Bronchial epithelial cell (primary cell): ENCODE measurements at regions not wholly inside any gene's neighbourhood (a gene's known extent, or its start where the extent isn't known, plus 50 kb on each side); places are given as distances from the start of the nearest gene placed in this dataset.

Source experiments
- DNase-seq: peaks from one replicate; pipeline ENCODE4 v3.0.0-alpha.2; 2010; ENCODE audit warnings: low read depth
- FAIRE-seq: peaks from 2 replicates; lab custom pipeline; 2011; peaks lifted over from hg19 to GRCh38; lab: Jason Lieb, UNC
- H3K27me3 ChIP-seq: 2 replicates; pipeline ENCODE4 v1.5.1; 2011; ENCODE audit warnings: low read length; ENCODE audit not compliant: control insufficient read depth, insufficient read depth
- H3K36me3 ChIP-seq: 2 replicates; pipeline ENCODE4 v1.5.1; 2011; ENCODE audit warnings: low read length; ENCODE audit not compliant: control insufficient read depth, insufficient read depth
- H3K4me3 ChIP-seq: 2 replicates; pipeline ENCODE4 v1.5.1; 2011; ENCODE audit warnings: mild to moderate bottlenecking, low read depth, low read length, control low read depth
- CTCF ChIP-seq: IDR thresholded peaks from 2 replicates; pipeline ENCODE4 v1.5.1; 2011; ENCODE audit warnings: mild to moderate bottlenecking, moderate library complexity, low read length, control low read depth, inconsistent platforms; ENCODE audit not compliant: insufficient read depth, severe bottlenecking

DNA sequence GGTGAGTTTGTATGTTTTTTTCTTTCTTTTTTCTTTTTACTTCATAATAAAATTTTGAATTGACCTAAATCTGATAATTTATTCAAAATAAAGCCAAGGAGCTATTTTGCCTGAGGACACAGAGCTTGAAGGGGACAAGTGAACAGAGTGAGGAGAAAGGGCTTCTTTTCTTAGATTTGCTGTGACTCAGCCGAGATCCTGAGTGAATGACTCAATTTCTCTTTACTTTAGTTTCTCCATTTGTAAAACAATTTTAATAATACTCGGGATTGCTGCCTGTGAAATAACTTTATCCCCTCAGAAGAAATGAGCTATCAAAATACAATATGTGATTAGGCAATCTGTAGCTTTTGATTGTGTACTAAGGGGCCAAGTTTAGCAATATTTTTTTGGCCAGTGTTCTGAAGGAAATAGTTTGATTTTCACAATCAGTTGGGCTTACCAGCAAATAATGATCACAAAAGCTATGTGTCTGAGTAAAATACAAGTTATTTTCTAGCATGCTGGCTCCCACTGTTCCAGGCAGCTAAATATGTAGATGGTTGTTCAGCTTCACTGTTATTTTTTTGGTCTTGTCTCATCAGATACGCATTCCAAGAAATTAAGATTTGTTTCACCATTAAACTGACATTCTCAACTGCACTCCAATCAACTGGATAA lies 437.5 kb downstream of the FGF9 start:
- Histone ChIP-seq H3K4me3 (no peak overlapping the region), H3K27me3 (peaks cover 1% of the 10 kb centered on the region), H3K36me3 (no peaks in the 10 kb centered on the region)
- TF ChIP-seq CTCF, result no peak
- DNase-seq (peak; percentile 34), FAIRE-seq (no peak)

DNA sequence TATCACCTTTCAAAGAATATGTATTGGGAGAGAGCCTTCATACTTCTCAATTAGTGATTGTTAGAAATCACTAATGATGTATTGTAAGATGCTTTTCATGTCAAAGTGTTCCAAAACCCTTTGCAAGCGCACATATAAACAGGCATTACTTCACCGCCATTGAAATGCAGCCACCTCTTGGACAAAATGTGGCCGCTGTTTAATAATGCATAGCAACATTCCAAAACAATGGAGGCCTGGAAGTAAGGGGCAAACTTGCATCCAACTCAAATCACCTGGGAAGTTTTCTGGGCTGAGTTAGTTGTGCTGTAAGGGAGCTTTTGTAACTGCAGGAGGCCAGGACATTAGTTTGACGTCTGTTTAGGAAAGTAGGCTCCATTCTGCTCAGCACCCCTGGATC lies 438.1 kb downstream of the FGF9 start:
- peaks cover 1% of the 10 kb centered on the region for H3K27me3 ChIP-seq
- FAIRE-seq, result no peak

GRCh38 chr13:22110368-22110767 lies 439.5 kb downstream of the FGF9 start:
- Histone ChIP-seq H3K36me3 (no peaks in the 10 kb centered on the region), H3K27me3 (peaks cover 1% of the 10 kb centered on the region), H3K4me3 (no peak overlapping the region)
- FAIRE-seq (no peak), DNase-seq (no peak)
- no peak for TF ChIP-seq CTCF

More for the DNA sequence above, 438.1 kb downstream of the FGF9 start:
- no peak overlapping the region for H3K4me3 ChIP-seq
- no peak for TF ChIP-seq CTCF
- no peak for DNase-seq
- no peaks in the 10 kb centered on the region for H3K36me3 ChIP-seq

DNA sequence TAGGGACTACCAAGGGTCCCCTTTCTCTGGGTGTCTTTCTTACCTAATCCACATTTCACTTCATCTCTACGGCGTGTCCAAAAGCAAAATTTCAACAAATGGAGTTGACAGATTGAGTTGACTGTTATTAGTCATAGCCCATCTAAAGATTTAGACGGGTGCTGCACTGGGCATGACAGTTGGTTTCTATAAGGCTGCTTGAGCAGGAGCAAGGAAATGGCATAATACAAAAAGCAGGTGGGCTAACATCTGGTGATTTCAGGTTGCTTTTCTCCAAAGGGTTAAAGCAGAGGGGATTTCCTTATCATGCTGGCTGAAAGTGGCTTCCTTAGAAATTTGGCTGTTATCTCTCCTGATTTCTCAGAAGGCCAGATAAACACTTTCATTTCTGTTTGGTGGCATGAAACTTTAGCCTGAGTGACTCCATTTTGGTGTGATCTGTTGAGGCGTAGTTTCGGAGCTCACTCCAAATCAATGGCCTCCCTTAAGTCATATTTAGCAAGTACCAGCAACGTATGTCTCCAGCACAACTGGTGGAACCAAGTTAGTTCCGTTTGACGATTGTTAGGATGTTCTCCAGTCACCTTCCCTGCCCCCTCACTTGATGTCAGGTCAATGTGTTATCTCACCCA lies 440.4 kb downstream of the FGF9 start:
- Histone ChIP-seq H3K36me3 (no peaks in the 10 kb centered on the region), H3K27me3 (peaks cover 1% of the 10 kb centered on the region), H3K4me3 (no peak overlapping the region)
- no peak for TF ChIP-seq CTCF
- no peak for DNase-seq
- FAIRE-seq, result no peak

DNA sequence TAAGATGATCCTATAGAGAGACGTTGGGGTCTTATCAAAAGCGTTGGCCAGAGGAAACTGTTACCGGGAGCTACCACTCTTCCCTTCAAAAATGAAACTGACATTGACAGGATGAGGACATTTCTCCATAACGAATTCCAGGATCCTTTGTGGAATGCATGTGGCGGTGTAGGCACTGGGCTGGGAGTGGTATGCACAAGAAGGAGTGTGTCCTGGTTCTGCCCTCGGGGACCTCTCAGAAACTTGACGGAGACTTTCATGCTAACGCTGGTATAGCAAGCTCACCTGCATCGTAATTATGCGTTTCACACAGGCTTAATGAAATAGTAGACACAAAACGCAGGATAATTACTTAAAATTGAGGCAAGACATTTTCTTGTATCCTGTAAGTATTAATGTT lies 441.1 kb downstream of the FGF9 start:
- no peak overlapping the region for H3K4me3 ChIP-seq
- FAIRE-seq (no peak), DNase-seq (no peak)
- no peak for TF ChIP-seq CTCF
- H3K27me3 ChIP-seq, result peaks cover 1% of the 10 kb centered on the region
- no peaks in the 10 kb centered on the region for H3K36me3 ChIP-seq
